ENCODE measurements at regions not wholly inside any gene's neighbourhood (a gene's known extent, or its start where the extent isn't known, plus 50 kb on each side); places are given as distances from the start of the nearest gene placed in this dataset.

DNA sequence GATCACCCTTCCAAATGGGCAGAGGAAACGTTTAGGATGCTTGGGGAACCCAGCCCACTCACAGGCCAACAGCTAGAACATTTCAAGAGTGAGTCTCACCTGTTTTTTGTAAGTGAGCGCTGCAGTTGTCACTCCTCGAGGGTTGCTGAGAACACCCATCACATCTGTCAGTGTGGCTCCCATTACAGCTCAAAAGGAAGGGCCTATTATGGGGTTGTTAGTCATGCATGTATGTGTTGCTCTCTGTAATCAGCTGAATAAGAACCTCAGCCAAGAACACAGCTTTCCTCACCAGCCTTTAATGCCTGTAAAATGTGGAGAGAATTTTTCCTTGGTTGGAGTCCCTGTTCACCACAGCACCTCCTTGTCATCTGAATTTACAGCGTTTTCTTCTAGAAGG is 196.3 kb upstream of the KLF4 start:
- TF ChIP-seq, protein P1, sequence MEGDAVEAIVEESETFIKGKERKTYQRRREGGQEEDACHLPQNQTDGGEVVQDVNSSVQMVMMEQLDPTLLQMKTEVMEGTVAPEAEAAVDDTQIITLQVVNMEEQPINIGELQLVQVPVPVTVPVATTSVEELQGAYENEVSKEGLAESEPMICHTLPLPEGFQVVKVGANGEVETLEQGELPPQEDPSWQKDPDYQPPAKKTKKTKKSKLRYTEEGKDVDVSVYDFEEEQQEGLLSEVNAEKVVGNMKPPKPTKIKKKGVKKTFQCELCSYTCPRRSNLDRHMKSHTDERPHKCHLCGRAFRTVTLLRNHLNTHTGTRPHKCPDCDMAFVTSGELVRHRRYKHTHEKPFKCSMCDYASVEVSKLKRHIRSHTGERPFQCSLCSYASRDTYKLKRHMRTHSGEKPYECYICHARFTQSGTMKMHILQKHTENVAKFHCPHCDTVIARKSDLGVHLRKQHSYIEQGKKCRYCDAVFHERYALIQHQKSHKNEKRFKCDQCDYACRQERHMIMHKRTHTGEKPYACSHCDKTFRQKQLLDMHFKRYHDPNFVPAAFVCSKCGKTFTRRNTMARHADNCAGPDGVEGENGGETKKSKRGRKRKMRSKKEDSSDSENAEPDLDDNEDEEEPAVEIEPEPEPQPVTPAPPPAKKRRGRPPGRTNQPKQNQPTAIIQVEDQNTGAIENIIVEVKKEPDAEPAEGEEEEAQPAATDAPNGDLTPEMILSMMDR (IDR thresholded peaks at IDR 0.05; ENCODE audit: extremely low read depth in 1 of 2, insufficient read depth in 1 of 2, low read depth in 1 of 2, low read length in 2 of 2), result no peak
- TF ChIP-seq POLR2AphosphoS5 (IDR thresholded peaks at IDR 0.05; ENCODE audit: insufficient read depth, low read depth, low read length) (no peak), MYC (IDR thresholded peaks at IDR 0.05; ENCODE audit: low read depth, low read length) (no peak), EZH2 (IDR thresholded peaks at IDR 0.05; ENCODE audit: borderline replicate concordance, low read depth, low read length, severe bottlenecking) (no peak), POLR2A (IDR thresholded peaks at IDR 0.05; ENCODE audit: low read depth, low read length) (no peak)
- TF ChIP-seq, protein P2, sequence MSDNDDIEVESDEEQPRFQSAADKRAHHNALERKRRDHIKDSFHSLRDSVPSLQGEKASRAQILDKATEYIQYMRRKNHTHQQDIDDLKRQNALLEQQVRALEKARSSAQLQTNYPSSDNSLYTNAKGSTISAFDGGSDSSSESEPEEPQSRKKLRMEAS (IDR thresholded peaks at IDR 0.05; ENCODE audit: insufficient read depth, insufficient read length), result no peak

Data from endothelial cell of umbilical vein (primary cell).